Keratinocyte (primary cell): ENCODE measurements at regions not wholly inside any gene's neighbourhood (a gene's known extent, or its start where the extent isn't known, plus 50 kb on each side); places are given as distances from the start of the nearest gene placed in this dataset.
"Not testable (repeated sequence)": the region's sequence is repeated elsewhere in the genome, so short reads cannot be mapped to it uniquely, and the experiment has no call there.

ENCODE experiments used
- DNase-seq: peaks from one replicate; pipeline ENCODE4 v3.0.0-alpha.2; 2011; ENCODE audit warnings: low read depth, missing footprints, low spot score
- FAIRE-seq: peaks from 2 replicates; lab custom pipeline; 2011; peaks lifted over from hg19 to GRCh38; lab: Jason Lieb, UNC
- H2AFZ ChIP-seq: 2 replicates; pipeline ENCODE4 v1.6.0; 2012; ENCODE audit warnings: low read length, control low read depth, inconsistent platforms; ENCODE audit not compliant: control insufficient read depth
- H3K27ac ChIP-seq: 2 replicates; pipeline ENCODE4 v1.5.1; 2011; ENCODE audit warnings: low read length; ENCODE audit not compliant: control insufficient read depth, insufficient read depth
- H3K27me3 ChIP-seq: 3 replicates; pipeline ENCODE4 v1.6.0; 2011; ENCODE audit warnings: low read length; ENCODE audit not compliant: control insufficient read depth, insufficient read depth; ENCODE audit errors: extremely low read depth
- H3K36me3 ChIP-seq, 2 experiments: 2 replicates in 1 of 2; 3 replicates in 1 of 2; pipeline ENCODE4 v1.5.1; 2011; ENCODE audit warnings: low read length in 2 of 2, mild to moderate bottlenecking in 1 of 2; ENCODE audit not compliant: control insufficient read depth in 2 of 2, insufficient read depth in 2 of 2; ENCODE audit errors: extremely low read depth in 1 of 2
- H3K4me1 ChIP-seq: 3 replicates; pipeline ENCODE4 v1.5.1; 2011; ENCODE audit warnings: low read length; ENCODE audit not compliant: control insufficient read depth, insufficient read depth; ENCODE audit errors: extremely low read depth
- H3K4me2 ChIP-seq: 3 replicates; pipeline ENCODE4 v1.6.0; 2011; ENCODE audit warnings: low read depth, low read length; ENCODE audit not compliant: control insufficient read depth, insufficient read depth; ENCODE audit errors: extremely low read depth
- H3K4me3 ChIP-seq, 3 experiments: fragments of 200-600 bp in 1 of 3; sonication (generic) in 1 of 3; 2 replicates in 2 of 3; 3 replicates in 1 of 3; pipeline ENCODE4 v1.5.1; 2011 to 2016; ENCODE audit warnings: low read length in 3 of 3, mild to moderate bottlenecking in 3 of 3, control low read depth in 2 of 3, inconsistent platforms in 1 of 3, low read depth in 1 of 3, mixed read lengths in 1 of 3, mixed run types in 1 of 3, moderate library complexity in 1 of 3; ENCODE audit not compliant: control insufficient read depth in 2 of 3, insufficient read depth in 2 of 3; ENCODE audit errors: extremely low read depth in 1 of 3
- H3K79me2 ChIP-seq: 2 replicates; pipeline ENCODE4 v1.6.0; 2012; ENCODE audit warnings: low read length; ENCODE audit not compliant: control insufficient read depth, insufficient read depth
- H3K9ac ChIP-seq: 3 replicates; pipeline ENCODE4 v1.6.0; 2011; ENCODE audit warnings: low read length; ENCODE audit not compliant: control insufficient read depth, insufficient read depth; ENCODE audit errors: extremely low read depth
- H3K9me1 ChIP-seq: 3 replicates; pipeline ENCODE4 v1.6.0; 2011; ENCODE audit warnings: low read length; ENCODE audit not compliant: control insufficient read depth, insufficient read depth; ENCODE audit errors: extremely low read depth
- H3K9me3 ChIP-seq: 2 replicates; pipeline ENCODE4 v1.5.1; 2012; ENCODE audit warnings: low read depth, low read length; ENCODE audit not compliant: control insufficient read depth
- H4K20me1 ChIP-seq: 3 replicates; pipeline ENCODE4 v1.6.0; 2011; ENCODE audit warnings: low read length; ENCODE audit not compliant: control insufficient read depth, insufficient read depth; ENCODE audit errors: extremely low read depth
- EZH2 ChIP-seq: IDR thresholded peaks from one replicate; pipeline ENCODE4 v1.6.1; 2012; ENCODE audit warnings: inconsistent platforms, mild to moderate bottlenecking, low read length, moderate library complexity
- dilution Hi-C: fragments of 300-500 bp; cut with MboI; formaldehyde crosslinking; loops from one replicate; pipeline ENCODE4 v1.7.0; 2020; ENCODE audit warnings: low sequenced_read_pairs; ENCODE audit not compliant: extremely low pct_ligation_motif_present
- TF ChIP-seq, protein P1 (sequence below), 3 experiments: IDR thresholded peaks in 1 of 3; conservative IDR thresholded peaks in 1 of 3; optimal IDR thresholded peaks in 1 of 3; 2 replicates in 2 of 3; 3 replicates in 1 of 3; pipeline versions ENCODE3 to v1.5.1; 2011; ENCODE audit warnings: low read length in 3 of 3, mild to moderate bottlenecking in 3 of 3, moderate library complexity in 2 of 3, control low read depth in 1 of 3, inconsistent platforms in 1 of 3; ENCODE audit not compliant: insufficient read depth in 2 of 3; ENCODE audit errors: extremely low read depth in 1 of 3

DNA sequence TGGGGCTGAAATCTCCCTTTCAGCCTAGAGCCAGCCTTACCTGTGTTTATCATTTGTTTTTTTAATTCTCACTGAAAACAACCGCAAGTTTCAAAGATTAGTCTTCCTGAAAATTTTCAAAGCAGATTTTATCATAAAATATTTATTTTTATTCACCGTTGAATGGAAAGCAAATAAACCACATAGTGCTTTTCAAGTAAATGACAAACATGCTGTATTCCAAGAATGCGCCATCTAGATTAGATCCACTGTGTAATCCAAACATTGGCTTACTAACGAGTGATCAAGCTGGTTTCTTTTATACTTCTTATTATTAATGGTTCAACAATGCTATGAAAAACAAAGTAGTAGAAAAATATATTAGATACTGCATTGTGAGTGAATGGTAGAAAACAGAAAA is 1176.2 kb upstream of the IGFBP7 start:
- H3K27me3 ChIP-seq, result no peaks in the 10 kb centered on the region
- no peaks in the 10 kb centered on the region for H4K20me1 ChIP-seq
- dilution Hi-C loops, result no loop called here
- no peaks in the 10 kb centered on the region for H3K9me1 ChIP-seq
- H3K79me2 ChIP-seq, result no peaks in the 10 kb centered on the region
- no peak overlapping the region for H3K27ac ChIP-seq
- TF ChIP-seq, protein P1, sequence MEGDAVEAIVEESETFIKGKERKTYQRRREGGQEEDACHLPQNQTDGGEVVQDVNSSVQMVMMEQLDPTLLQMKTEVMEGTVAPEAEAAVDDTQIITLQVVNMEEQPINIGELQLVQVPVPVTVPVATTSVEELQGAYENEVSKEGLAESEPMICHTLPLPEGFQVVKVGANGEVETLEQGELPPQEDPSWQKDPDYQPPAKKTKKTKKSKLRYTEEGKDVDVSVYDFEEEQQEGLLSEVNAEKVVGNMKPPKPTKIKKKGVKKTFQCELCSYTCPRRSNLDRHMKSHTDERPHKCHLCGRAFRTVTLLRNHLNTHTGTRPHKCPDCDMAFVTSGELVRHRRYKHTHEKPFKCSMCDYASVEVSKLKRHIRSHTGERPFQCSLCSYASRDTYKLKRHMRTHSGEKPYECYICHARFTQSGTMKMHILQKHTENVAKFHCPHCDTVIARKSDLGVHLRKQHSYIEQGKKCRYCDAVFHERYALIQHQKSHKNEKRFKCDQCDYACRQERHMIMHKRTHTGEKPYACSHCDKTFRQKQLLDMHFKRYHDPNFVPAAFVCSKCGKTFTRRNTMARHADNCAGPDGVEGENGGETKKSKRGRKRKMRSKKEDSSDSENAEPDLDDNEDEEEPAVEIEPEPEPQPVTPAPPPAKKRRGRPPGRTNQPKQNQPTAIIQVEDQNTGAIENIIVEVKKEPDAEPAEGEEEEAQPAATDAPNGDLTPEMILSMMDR (optimal IDR thresholded peaks at IDR 0.05 in 1 of 3, IDR thresholded peaks at IDR 0.05 in 1 of 3, conservative IDR thresholded peaks at IDR 0.05 in 1 of 3; ENCODE audit: extremely low read depth in 1 of 3, insufficient read depth in 2 of 3, low read length in 3 of 3), result no peak
- TF ChIP-seq EZH2, result no peak
- DNase-seq, result no peak
- H3K4me1 ChIP-seq, result no peaks in the 10 kb centered on the region
- H3K4me3 ChIP-seq, result no peak overlapping the region
- no peak overlapping the region for H2AFZ ChIP-seq
- H3K9ac ChIP-seq, result no peak overlapping the region
- no peak for FAIRE-seq
- H3K9me3 ChIP-seq, result no peaks in the 10 kb centered on the region
- H3K36me3 ChIP-seq, result no peaks in the 10 kb centered on the region
- no peak overlapping the region for H3K4me2 ChIP-seq

DNA sequence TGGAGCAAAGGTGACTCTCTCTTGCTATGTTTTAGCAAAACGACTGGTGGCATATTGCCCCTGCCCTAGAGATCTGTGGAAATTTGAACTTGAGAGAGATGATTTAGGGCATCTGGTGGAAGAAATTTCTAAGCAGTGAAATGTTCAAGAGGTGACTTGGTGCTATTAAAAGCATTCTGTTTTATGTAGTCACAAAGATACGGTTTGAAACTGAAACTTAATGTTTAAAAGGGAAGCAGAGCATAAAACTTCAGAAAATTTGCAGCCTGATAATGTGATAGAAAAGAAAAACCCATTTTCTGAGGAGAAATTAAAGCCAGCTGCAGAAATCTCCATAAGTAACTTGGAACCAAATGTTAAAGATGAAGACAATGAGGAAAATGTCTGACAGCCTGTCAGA is 1170.7 kb upstream of the IGFBP7 start:
- H3K4me1 ChIP-seq, H3K4me3 ChIP-seq, H3K9ac ChIP-seq, H3K4me2 ChIP-seq, H4K20me1 ChIP-seq, DNase-seq, dilution Hi-C loops, H2AFZ ChIP-seq, H3K36me3 ChIP-seq, H3K9me3 ChIP-seq, H3K27ac ChIP-seq, H3K27me3 ChIP-seq, H3K79me2 ChIP-seq, H3K9me1 ChIP-seq, FAIRE-seq: not testable (repeated sequence)

- FAIRE-seq, result no peak
- Histone ChIP-seq H3K4me1 (no peaks in the 10 kb centered on the region), H3K9me3 (no peaks in the 10 kb centered on the region), H4K20me1 (no peaks in the 10 kb centered on the region), H3K36me3 (no peaks in the 10 kb centered on the region), H3K4me2 (no peak overlapping the region), H3K9ac (no peak overlapping the region), H3K27ac (no peak overlapping the region), H2AFZ (no peak overlapping the region), H3K9me1 (no peaks in the 10 kb centered on the region), H3K4me3 (no peak overlapping the region), H3K79me2 (no peaks in the 10 kb centered on the region), H3K27me3 (no peaks in the 10 kb centered on the region)
- dilution Hi-C loops, result no loop called here
- TF ChIP-seq, protein P1 (optimal IDR thresholded peaks at IDR 0.05 in 1 of 3, IDR thresholded peaks at IDR 0.05 in 1 of 3, conservative IDR thresholded peaks at IDR 0.05 in 1 of 3; ENCODE audit: extremely low read depth in 1 of 3, insufficient read depth in 2 of 3, low read length in 3 of 3), result no peak
- no peak for TF ChIP-seq EZH2
- no peak for DNase-seq
Observed at GRCh38 chr4:58275856-58276255, 1165.7 kb upstream of the IGFBP7 start.
